ENCODE measurements at regions not wholly inside any gene's neighbourhood (a gene's known extent, or its start where the extent isn't known, plus 50 kb on each side); places are given as distances from the start of the nearest gene placed in this dataset.

- TF ChIP-seq ZNF274 (IDR thresholded peaks at IDR 0.05; ENCODE audit: low read depth, low read length) = no peak
- TF ChIP-seq SUZ12 (IDR thresholded peaks at IDR 0.05; ENCODE audit: extremely low read depth, insufficient read depth, insufficient read length) = no peak
Measured at GRCh38 chr18:10133516-10133915, 219.7 kb downstream of the VAPA start.
